ENCODE measurements at regions not wholly inside any gene's neighbourhood (a gene's known extent, or its start where the extent isn't known, plus 50 kb on each side); places are given as distances from the start of the nearest gene placed in this dataset.

- POLR2A ChIA-PET: no interaction called here
- CTCF ChIA-PET: interaction anchor here (0.8 kb wide), 1 partner anchor 79 kb away, joined by 3 read pairs; no protein-coding TSS in a partner anchor
These were observed 341.5 kb upstream of the FAR2 start for GRCh38 chr12:28807535-28807934.

- POLR2A ChIA-PET: no interaction called here
These were observed 337.6 kb upstream of the FAR2 start for GRCh38 chr12:28811457-28811856.

GRCh38 chr12:28814246-28814645 lies 334.8 kb upstream of the FAR2 start:
- CTCF ChIA-PET: no interaction called here
- POLR2A ChIA-PET: no interaction called here

More at GRCh38 chr12:28811457-28811856, 337.6 kb upstream of the FAR2 start:
- CTCF ChIA-PET: no interaction called here

GRCh38 chr12:28817524-28817923 lies 331.6 kb upstream of the FAR2 start:
- POLR2A ChIA-PET: no interaction called here
- CTCF ChIA-PET: no interaction called here

- CTCF ChIA-PET: interaction anchor here (0.7 kb wide), 1 partner anchor 79 kb away, joined by 3 read pairs; no protein-coding TSS in a partner anchor
These were observed 324.8 kb upstream of the FAR2 start for GRCh38 chr12:28824193-28824846.

GRCh38 chr12:28824849-28825248 lies 324.2 kb upstream of the FAR2 start:
- ChIA-PET CTCF (interaction anchor here (0.7 kb wide), 1 partner anchor 78 kb away, joined by 3 read pairs; no protein-coding TSS in a partner anchor), POLR2A (no interaction called here)

More at GRCh38 chr12:28824193-28824846, 324.8 kb upstream of the FAR2 start:
- POLR2A ChIA-PET: no interaction called here

GRCh38 chr12:28826766-28827165 lies 322.3 kb upstream of the FAR2 start:
- CTCF ChIA-PET: interaction anchor here (0.6 kb wide), 1 partner anchor 472 kb away, joined by 4 read pairs; no protein-coding TSS in a partner anchor
- POLR2A ChIA-PET: no interaction called here

GRCh38 chr12:28827861-28828260 lies 321.2 kb upstream of the FAR2 start:
- CTCF ChIA-PET: no interaction called here

GRCh38 chr12:28828318-28828717 lies 320.8 kb upstream of the FAR2 start:
- ChIA-PET CTCF (no interaction called here), POLR2A (no interaction called here)

More at GRCh38 chr12:28827861-28828260, 321.2 kb upstream of the FAR2 start:
- POLR2A ChIA-PET: no interaction called here

GRCh38 chr12:28830491-28830890 lies 318.6 kb upstream of the FAR2 start:
- ChIA-PET POLR2A (no interaction called here), CTCF (no interaction called here)

- POLR2A ChIA-PET: no interaction called here
- CTCF ChIA-PET: no interaction called here
These were observed 304.4 kb upstream of the FAR2 start for GRCh38 chr12:28844718-28845117.

- ChIA-PET POLR2A (no interaction called here), CTCF (no interaction called here)
These were observed 297.3 kb upstream of the FAR2 start for GRCh38 chr12:28851781-28852180.

GRCh38 chr12:28855761-28856310 lies 293.2 kb upstream of the FAR2 start:
- POLR2A ChIA-PET: no interaction called here
- CTCF ChIA-PET: interaction anchor here (0.9 kb wide), 1 partner anchor 11 kb away, joined by 3 read pairs; no protein-coding TSS in a partner anchor

- ChIA-PET POLR2A (no interaction called here), CTCF (no interaction called here)
These were observed 291.7 kb upstream of the FAR2 start for GRCh38 chr12:28857369-28857768.

GRCh38 chr12:28859551-28859950 lies 289.5 kb upstream of the FAR2 start:
- ChIA-PET POLR2A (no interaction called here), CTCF (no interaction called here)

GRCh38 chr12:28865776-28866175 lies 283.3 kb upstream of the FAR2 start:
- POLR2A ChIA-PET: no interaction called here
- CTCF ChIA-PET: no interaction called here

GRCh38 chr12:28866296-28866695 lies 282.8 kb upstream of the FAR2 start:
- ChIA-PET CTCF (interaction anchor here (1.5 kb wide), 1 partner anchor 11 kb away, joined by 3 read pairs; no protein-coding TSS in a partner anchor), POLR2A (no interaction called here)

GRCh38 chr12:28866715-28867503 lies 282.2 kb upstream of the FAR2 start:
- CTCF ChIA-PET: interaction anchor here (1.5 kb wide), 1 partner anchor 11 kb away, joined by 3 read pairs; no protein-coding TSS in a partner anchor
- POLR2A ChIA-PET: no interaction called here

- POLR2A ChIA-PET: no interaction called here
- CTCF ChIA-PET: no interaction called here
These were observed 280.7 kb upstream of the FAR2 start for GRCh38 chr12:28868414-28868813.

GRCh38 chr12:28869197-28869596 lies 279.9 kb upstream of the FAR2 start:
- ChIA-PET CTCF (no interaction called here), POLR2A (no interaction called here)

All from activated CD8-positive, alpha-beta memory T cell treated with anti-CD3 and anti-CD28 coated beads for 36 hours (primary cell).